Loucy (cell line): ENCODE measurements at regions not wholly inside any gene's neighbourhood (a gene's known extent, or its start where the extent isn't known, plus 50 kb on each side); places are given as distances from the start of the nearest gene placed in this dataset.

Experiments used
- H2AFZ ChIP-seq: fragments of 200-600 bp; sonication (generic); 2 replicates; pipeline ENCODE4 v1.6.0; 2016; ENCODE audit warnings: antibody characterized with exemption, mild to moderate bottlenecking, low read length, moderate library complexity
- H3F3A ChIP-seq: fragments of 200-600 bp; 2 replicates; pipeline ENCODE4 v1.6.0; 2016; ENCODE audit warnings: antibody characterized with exemption, low read depth, mild to moderate bottlenecking
- H3K27me3 ChIP-seq: fragments of 200-600 bp; sonication (generic); 2 replicates; pipeline ENCODE4 v1.6.1; 2014; ENCODE audit warnings: low read length, mild to moderate bottlenecking; ENCODE audit not compliant: insufficient read depth, poor library complexity, severe bottlenecking
- H3K36me3 ChIP-seq: fragments of 200-600 bp; sonication (generic); 2 replicates; pipeline ENCODE4 v1.6.1; 2016; ENCODE audit warnings: low read length; ENCODE audit not compliant: insufficient read depth
- H3K4me1 ChIP-seq: fragments of 200-600 bp; sonication (generic); 2 replicates; pipeline ENCODE4 v1.5.1; 2014; ENCODE audit warnings: low read length, mild to moderate bottlenecking; ENCODE audit not compliant: insufficient read depth, poor library complexity, severe bottlenecking
- H3K4me2 ChIP-seq: fragments of 200-600 bp; sonication (generic); 2 replicates; pipeline ENCODE4 v1.6.0; 2014; ENCODE audit warnings: antibody characterized with exemption, low read length, low read depth, mild to moderate bottlenecking; ENCODE audit not compliant: poor library complexity, severe bottlenecking
- H3K4me3 ChIP-seq: fragments of 200-600 bp; sonication (generic); 2 replicates; pipeline ENCODE4 v1.5.1; 2014; ENCODE audit warnings: low read length, mild to moderate bottlenecking, mixed read lengths; ENCODE audit not compliant: poor library complexity, severe bottlenecking
- H3K79me2 ChIP-seq: fragments of 200-600 bp; sonication (generic); 2 replicates; pipeline ENCODE4 v1.6.1; 2014; ENCODE audit warnings: low read length; ENCODE audit not compliant: insufficient read depth
- H3K9ac ChIP-seq: fragments of 200-600 bp; sonication (generic); 2 replicates; pipeline ENCODE4 v1.6.0; 2014; ENCODE audit warnings: mild to moderate bottlenecking, low read depth, low read length, moderate library complexity; ENCODE audit not compliant: poor library complexity, severe bottlenecking
- H3K9me2 ChIP-seq: fragments of 200-600 bp; sonication (generic); replicated peaks from 2 replicates; pipeline ENCODE4 v1.6.1; 2016; ENCODE audit warnings: low read depth, low read length, mixed read lengths
- H3K9me3 ChIP-seq: fragments of 200-600 bp; sonication (generic); 2 replicates; pipeline ENCODE4 v1.6.1; 2014; ENCODE audit warnings: mild to moderate bottlenecking, antibody characterized with exemption, low read length, low read depth; ENCODE audit not compliant: insufficient read depth
- H4K20me1 ChIP-seq: fragments of 200-600 bp; sonication (generic); 2 replicates; pipeline ENCODE4 v1.6.0; 2014; ENCODE audit warnings: antibody characterized with exemption, low read length, mild to moderate bottlenecking; ENCODE audit not compliant: insufficient read depth, poor library complexity, severe bottlenecking
- CTCF ChIP-seq: fragments of 200-600 bp; sonication (generic); conservative IDR thresholded peaks from 2 replicates; pipeline ENCODE4 v1.5.1; 2014; ENCODE audit warnings: mild to moderate bottlenecking, antibody characterized with exemption, low read length
- EZH2phosphoT487 ChIP-seq: fragments of 200-600 bp; IDR thresholded peaks from 2 replicates; pipeline ENCODE4 v1.6.1; 2018; ENCODE audit warnings: antibody characterized with exemption, mild to moderate bottlenecking, moderate library complexity, borderline replicate concordance

- Histone ChIP-seq H3K4me3 (no peak overlapping the region), H3K4me2 (no peak overlapping the region), H2AFZ (no peak overlapping the region), H3F3A (no peaks in the 10 kb centered on the region), H3K9me3 (no peaks in the 10 kb centered on the region; the same call in 1 of the 2 replicates), H3K27me3 (no peaks in the 10 kb centered on the region), H4K20me1 (no peaks in the 10 kb centered on the region), H3K4me1 (no peaks in the 10 kb centered on the region), H3K9me2 (no peaks in the 10 kb centered on the region), H3K36me3 (no peaks in the 10 kb centered on the region), H3K79me2 (no peaks in the 10 kb centered on the region), H3K9ac (no peak overlapping the region)
- TF ChIP-seq CTCF (no peak), EZH2phosphoT487 (no peak)
Measured at GRCh38 chr2:185393091-185393490, 345.5 kb upstream of the FSIP2 start.

- no peak overlapping the region for H3K4me3 ChIP-seq
- TF ChIP-seq CTCF = no peak
- TF ChIP-seq EZH2phosphoT487 = no peak
- no peaks in the 10 kb centered on the region for H3K27me3 ChIP-seq
- H3K9me3 ChIP-seq = no peaks in the 10 kb centered on the region; the same call in 1 of the 2 replicates
- H3K4me2 ChIP-seq = no peak overlapping the region
- H3K4me1 ChIP-seq = no peaks in the 10 kb centered on the region
- no peaks in the 10 kb centered on the region for H4K20me1 ChIP-seq
- no peak overlapping the region for H2AFZ ChIP-seq
- no peaks in the 10 kb centered on the region for H3K36me3 ChIP-seq
- H3K9me2 ChIP-seq = no peaks in the 10 kb centered on the region
- no peaks in the 10 kb centered on the region for H3K79me2 ChIP-seq
- H3F3A ChIP-seq = no peaks in the 10 kb centered on the region
- no peak overlapping the region for H3K9ac ChIP-seq
Measured at GRCh38 chr2:185402474-185402873, 336.1 kb upstream of the FSIP2 start.

GRCh38 chr2:185404578-185404977 is 334.0 kb upstream of the FSIP2 start:
- Histone ChIP-seq H3K27me3 (no peaks in the 10 kb centered on the region), H3K4me1 (no peaks in the 10 kb centered on the region), H3K9ac (no peak overlapping the region), H3K79me2 (no peaks in the 10 kb centered on the region), H3K36me3 (no peaks in the 10 kb centered on the region), H3F3A (no peaks in the 10 kb centered on the region), H3K4me3 (no peak overlapping the region), H3K4me2 (no peak overlapping the region), H3K9me2 (no peaks in the 10 kb centered on the region), H4K20me1 (no peaks in the 10 kb centered on the region), H3K9me3 (no peaks in the 10 kb centered on the region), H2AFZ (no peak overlapping the region)
- TF ChIP-seq EZH2phosphoT487 (no peak), CTCF (no peak)
